LHCN-M2 (cell line): ENCODE measurements at regions not wholly inside any gene's neighbourhood (a gene's known extent, or its start where the extent isn't known, plus 50 kb on each side); places are given as distances from the start of the nearest gene placed in this dataset.

Experiments used
- DNase-seq: peaks from one replicate; pipeline ENCODE4 v3.0.0-alpha.2; 2012; ENCODE audit warnings: low read depth

DNA sequence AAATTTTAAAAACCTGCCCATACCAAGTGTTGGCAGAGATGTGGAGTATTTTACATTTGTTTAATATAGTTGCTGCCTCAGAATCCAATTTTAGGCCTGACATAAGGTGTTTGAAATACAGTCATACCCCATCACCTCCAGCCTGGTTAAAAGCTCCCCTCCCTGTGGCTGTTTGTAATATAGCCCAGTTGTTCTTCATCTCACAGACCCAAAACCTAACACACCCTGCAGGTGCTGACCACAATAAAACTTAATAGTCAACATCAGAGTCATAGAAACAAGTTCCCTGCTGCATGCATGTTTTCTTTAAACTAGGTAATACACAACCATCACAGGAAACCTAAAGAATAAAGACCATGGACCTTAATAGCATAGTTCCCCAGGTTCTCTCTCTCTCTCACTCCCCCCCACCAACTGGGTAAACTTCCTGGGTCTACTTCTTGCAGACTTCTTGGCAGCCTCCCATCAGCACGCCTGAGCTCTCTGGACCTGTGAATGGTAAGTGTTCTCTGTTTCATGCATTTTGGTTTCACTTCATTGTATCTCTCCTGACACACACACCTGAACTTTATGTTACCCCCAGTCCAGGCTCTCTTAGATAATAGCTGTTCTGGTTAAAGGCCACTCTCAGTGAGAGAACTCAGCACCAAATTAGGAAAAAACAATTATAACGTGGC lies 1369.9 kb downstream of the EFNB2 start:
- DNase-seq = no peak

DNA sequence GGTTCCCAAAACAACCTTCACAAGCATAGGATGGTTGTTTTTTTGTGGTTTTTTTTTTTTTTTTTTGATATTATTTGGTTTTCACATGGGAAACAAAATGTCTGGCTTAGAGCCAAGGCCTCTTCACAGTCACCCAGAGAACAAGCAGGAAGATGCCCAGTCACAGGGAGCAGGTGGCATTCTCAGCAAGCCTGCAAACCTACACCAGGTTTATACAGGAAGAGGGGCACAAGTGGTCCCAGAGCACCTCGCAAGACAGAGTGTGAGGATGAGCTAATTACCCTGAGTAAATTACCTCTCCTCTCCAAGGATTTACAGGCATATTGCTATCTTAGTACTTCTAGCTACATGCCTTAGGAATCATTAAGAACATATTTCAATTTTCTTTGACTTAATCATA lies 1375.6 kb downstream of the EFNB2 start:
- no peak for DNase-seq

DNA sequence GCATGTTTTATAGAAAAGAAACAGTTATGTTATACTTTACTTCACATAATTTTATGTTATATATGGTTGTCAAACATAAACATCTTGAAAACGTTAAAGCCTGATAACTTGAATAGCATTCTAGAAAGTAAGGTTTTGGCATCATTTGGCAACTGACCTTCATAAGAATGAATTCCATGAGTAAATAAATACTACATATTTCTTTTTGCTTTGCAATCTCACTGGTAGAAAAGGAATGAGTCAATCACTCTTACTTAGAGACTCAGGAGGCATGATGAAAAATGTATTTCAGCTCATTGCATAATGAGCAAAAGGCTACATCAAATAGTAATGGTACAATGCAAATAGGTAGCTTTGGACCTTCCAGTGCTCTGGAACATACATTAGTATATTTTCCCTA lies 1381.9 kb downstream of the EFNB2 start:
- no peak for DNase-seq

DNA sequence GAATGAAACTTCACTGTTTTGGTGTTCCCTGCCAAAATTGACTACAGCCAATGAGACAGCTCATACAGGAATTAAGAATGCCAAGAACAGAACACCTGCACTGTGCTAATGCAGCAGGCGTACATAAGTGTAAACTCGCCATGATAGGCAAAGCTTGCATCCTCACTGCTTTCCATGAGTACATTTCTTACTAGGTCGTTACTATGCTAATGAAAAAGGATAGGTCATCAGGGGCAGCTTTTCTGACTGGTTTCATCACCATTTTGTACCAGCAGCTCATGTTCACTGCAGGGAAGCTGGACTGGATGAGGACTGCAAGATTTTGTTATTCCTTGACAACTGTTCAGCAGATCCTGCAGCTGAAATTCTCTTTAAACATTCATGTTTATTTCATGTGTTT lies 1383.8 kb downstream of the EFNB2 start:
- no peak for DNase-seq

DNA sequence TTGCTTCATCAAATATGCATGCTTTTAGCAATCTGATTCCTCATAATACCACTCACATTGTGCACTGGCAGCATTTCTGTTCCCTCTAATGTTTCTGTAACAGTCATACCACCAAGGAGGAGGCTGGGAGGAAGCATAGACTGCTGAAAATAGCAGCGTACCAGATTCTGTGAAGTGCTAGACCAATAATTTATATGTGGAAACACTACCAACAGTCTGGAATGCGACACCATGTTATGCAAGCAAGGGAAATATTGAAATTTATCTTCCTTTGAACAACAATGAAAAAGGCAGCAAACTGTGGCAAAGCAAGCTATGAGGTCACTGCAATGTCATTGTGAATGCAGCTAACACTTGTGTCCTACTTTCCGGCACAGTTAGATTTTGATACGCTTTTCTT lies 1388.0 kb downstream of the EFNB2 start:
- DNase-seq = peak; percentile 3

DNA sequence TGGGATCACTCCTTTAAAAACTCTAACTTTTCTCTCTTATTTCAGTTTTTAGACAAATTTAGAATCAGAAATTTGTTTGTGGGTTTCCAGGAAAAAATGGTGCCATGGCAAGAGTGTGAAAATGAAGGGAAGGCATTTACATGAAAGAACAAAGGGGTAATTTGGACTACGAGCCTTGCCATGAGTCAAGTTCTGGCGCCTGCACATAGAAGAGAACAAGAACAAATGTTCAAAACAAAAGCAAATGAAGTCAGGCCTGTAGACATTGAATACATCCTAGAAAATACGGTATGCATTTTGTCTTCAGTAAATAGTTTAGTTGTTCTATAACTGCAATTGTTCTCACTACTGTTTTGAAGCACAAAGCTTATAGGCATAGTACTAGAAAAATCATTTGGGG lies 1390.5 kb downstream of the EFNB2 start:
- no peak for DNase-seq

DNA sequence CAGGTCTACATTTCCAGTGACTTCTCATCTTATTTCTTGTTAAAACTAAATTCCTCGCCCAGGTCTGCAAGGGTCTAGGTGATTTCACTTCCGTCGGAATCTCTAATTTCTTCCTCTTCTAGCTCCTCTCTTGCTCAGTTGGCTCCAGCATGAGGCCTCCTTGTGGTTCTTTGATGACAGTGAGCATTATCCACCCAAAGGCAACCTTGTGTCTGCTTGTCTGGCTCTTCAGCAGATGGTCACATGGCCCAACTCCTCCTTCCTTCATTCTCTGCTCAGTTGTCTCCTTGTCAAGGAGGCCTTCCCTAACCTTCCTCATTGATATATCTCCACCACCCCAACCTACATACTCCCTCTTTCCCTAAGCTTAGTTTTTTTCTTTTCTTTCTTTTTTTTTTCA lies 1391.4 kb downstream of the EFNB2 start:
- no peak for DNase-seq

DNA sequence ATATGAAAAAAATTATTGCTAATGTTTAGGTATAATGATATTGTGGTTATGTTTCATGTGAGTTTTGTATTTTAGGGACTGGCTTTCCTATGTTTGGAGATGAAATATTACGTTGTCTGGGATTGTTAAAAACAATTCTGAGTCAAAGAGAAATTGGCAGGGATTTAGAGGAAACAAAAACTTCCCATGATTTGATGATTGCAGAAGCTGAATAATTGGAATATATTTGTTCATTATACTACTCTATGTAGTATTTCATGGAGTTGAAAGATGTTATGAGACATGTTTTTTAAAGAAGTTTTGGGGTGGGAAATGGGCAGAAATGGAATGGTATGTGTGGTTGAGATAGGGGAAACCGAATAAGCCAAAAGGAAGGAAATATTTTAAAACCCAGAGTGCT lies 1392.9 kb downstream of the EFNB2 start:
- DNase-seq = no peak

DNA sequence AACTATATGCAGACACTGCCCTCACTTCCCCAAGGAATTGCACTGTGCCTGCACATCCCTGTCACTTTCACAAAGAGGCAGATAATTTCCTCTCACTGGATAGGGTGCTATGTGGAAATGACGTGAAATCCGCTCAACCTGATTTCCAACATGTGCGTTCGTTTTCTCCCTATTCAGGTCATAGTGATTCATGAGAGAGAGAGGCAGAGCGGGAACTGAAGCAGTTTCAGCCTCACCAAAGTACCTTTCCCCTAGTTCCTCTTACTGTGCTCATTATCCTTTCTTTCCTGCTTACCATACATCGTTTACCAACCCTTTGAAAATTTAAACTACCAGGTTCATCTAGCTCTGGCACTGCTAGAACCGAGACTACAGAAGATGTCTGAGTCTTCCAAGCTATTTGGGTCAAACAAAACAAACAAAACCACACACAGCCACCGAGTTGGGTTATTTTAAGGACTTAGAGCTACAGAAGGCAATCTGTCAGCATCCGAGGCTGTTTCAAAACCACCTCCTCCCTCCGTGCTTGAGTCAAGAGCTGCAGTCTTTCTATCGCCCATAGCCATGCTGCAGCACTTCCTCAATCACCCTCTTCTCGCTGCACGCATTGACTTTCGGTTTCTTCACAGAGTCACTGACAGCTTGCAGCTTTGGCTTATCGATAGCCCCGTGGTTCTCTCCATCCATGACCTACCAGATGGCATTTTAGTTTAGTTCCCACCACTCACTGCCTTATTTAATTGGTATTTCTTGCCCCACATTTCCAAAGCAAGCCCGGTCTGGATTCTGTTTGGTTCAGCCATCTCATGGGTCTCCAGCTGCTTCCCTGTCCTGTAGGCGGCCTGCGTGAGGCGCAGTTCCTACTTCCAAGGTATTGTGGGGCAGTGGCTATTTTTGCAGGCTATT lies 1395.8 kb downstream of the EFNB2 start:
- peak; percentile 63 for DNase-seq

DNA sequence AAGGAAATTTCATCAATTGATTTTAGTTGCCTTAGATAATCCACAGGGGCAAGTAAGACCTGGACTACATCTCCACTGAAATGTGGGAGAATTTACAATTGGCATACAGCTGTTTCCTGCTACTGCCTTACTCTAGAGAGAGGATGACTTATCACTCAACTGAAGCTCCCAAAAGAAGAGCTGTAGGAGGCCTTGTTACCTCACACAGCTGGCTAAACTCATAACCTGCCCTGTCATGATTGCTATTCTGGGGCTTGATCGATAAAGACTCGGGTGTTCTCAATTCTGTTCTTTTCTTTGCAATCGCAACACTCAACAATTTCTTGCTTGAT lies 1396.4 kb downstream of the EFNB2 start:
- DNase-seq = peak; percentile 25

DNA sequence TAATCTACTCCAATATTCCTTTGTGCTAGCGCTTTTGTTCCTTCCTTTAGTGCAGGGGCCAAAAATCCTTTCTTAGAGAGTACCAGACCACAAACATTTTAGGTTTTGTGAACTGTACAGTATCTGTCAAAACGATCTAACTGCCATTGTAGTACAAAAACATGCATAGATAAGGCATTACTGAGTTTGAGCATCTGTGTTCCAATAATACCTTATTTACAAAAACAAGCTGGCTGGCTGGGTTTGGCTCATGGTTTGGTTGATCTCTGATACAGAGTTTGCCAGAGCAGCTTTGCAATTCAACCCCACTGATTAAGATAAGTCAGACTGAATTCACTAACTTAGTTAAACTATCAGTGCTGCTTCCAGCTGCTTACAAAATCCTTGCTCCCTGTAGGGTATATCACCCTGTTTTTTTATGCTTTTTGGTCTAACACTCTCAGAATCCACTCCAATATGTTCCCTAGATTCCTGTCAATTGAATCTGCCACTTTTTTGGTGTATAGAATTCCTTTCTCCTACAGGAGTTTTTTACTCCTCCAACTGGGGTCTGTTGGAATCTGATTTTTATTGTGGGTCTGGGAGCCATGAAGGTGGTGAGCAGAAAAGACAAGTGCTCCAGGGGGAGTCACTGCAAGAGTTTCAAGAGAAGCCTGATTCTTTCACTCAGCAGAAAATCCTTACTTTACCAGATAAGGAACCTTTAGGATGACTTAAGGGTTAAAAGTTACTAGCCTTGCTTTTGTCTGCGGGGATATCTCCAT lies 1399.4 kb downstream of the EFNB2 start:
- no peak for DNase-seq

DNA sequence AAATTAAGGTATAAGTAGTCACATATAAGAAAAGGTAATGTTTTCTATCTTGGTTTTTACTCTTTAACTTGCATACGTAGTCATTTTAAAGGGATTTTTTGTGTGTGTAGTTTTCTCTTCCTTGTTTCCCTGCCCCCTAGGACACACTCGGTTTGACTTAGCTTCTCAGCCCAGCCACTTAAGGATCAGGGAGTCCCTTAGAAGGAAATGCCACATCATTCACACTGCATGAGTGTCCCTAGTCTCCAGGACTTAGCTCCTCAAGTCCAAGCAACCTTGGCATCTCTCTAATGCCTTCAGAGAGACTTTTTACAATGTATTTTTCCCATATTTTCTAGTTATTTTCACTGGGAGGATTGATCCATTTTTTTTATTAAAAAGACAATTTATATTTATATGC lies 1407.7 kb downstream of the EFNB2 start:
- DNase-seq = no peak

DNA sequence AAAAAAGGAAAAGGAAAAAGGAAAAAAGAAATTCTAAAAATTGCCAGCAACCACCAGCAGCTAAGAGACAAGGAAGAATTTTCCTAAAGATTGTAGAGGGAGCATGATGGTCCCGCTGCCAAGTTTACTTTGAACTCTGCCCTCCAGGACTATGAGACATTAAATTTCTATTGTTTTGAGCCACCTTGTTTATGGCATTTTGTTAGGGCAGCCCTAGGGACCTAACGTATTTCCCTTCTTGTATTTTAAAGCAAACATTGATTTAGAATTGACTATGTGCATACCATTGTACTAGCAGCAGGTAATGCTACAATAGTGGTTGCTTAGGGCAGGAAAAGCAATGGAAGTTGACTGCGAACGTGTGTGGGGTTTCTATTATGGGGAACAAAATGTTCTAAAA lies 1414.2 kb downstream of the EFNB2 start:
- DNase-seq = no peak

DNA sequence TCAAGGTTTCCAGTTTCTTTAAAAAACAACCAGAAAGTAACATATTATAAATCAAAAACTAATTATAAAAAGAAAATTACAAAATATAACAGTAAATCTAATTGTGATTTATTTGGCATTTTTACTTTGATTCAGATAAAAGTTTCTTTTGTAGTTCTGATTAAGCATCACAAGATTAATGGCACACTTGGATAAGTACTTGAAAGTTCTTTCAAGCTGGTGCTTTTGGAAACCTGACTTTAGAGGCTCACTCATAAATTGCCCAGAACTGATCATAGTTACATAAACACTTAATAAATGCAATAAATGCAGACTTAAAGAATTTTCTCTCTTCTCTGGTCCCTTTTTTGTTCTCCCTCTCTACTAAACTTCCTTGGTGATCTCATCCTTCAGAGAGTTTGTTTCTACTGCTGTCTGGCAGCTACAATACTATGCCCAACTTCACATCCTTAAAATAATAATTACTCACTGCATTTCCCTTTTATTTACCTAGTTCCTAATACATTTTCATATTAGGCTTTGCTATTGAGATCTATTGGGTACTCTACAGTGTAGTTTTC lies 1417.0 kb downstream of the EFNB2 start:
- DNase-seq = peak; percentile 1

DNA sequence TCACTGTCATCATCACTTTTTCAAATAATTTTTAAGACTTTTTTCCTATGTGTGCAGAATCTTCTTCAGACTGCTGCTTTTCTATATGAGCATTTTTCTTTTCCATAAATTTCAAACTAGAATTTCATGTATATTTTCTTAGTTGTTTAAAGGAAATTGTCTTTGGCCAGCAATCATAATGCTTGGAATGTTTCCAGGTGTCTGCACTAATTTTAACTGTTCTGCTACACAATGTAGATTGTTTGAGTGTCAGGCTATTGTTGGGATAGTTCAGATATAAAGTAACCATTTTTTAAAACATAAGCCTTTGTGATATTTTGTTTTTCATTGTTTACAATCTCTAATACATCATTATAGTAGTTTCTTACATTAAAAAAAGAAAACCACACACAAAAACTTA lies 1418.5 kb downstream of the EFNB2 start:
- no peak for DNase-seq

DNA sequence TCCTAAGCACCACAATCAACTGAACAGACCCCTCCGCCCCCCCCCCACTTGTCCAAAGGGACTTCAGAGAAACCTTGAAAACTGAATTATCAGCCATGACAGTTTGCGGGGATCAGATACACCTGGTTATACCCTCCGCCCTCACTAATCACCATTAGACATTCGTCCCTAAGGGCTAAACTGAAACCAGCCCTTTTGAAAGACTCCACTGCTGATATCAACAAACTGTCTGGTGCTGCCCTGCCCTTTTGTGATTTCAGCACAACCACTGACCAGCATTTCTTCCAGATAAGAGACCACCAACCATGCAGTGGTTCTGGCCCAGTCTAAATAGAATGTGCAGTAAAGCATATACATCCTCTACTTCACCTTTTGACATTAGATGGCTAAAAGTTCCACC lies 1422.9 kb downstream of the EFNB2 start:
- no peak for DNase-seq

DNA sequence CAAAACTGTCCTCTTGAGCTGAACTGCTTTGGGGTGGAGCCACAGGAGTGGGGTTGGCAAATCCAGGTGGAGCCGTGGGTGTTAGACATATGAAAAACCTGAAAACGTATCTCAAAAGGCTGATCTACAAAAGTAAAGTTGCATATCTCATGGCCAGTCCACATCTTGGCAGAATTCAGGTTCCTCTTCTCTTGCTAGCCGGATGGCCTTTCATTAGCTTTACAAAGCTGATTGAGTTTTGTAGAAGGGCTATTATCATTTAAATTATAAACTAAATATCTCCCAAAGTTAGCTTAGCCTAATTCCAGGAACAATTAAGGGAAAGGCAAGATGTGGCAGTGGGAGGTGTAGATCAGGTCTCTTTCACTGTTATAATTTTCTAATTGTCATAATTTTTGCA lies 1427.7 kb downstream of the EFNB2 start:
- no peak for DNase-seq

DNA sequence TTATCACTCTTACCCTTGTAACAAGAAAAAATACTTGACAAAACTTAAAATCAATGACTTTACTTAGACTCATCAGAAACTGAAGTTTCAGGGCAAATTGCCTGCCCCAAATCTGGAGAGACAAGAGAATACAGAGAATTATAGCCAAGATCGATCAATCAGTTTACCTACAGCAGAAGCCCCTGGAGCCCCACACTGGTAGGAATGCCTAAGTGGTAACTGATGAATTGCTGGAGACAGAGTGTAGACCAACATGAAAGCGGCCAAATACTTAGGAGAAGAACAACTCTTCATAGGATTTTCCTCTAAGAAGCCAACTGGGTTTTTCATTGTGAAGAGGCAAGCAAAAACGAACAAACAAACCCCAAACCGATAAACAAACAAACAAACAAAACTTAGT lies 1430.0 kb downstream of the EFNB2 start:
- DNase-seq = no peak

DNA sequence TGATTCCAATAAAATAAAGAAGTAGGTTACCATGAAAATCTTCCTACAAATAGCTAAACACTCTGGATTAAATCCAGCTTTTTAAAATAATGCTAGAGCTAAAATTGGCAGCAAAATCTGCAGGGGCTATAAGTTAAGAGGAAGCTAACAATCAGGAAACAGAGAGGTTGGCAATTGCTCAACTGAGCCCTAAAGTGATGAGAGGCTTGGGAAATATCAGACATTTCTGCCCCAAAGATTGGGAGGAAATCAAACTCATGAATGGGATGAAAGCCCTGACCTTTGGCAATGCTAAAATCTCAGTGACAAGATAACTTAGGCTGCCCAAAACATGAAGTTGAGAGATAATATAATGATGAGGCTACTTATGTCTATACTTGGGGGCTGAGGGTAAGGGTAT lies 1437.9 kb downstream of the EFNB2 start:
- no peak for DNase-seq

DNA sequence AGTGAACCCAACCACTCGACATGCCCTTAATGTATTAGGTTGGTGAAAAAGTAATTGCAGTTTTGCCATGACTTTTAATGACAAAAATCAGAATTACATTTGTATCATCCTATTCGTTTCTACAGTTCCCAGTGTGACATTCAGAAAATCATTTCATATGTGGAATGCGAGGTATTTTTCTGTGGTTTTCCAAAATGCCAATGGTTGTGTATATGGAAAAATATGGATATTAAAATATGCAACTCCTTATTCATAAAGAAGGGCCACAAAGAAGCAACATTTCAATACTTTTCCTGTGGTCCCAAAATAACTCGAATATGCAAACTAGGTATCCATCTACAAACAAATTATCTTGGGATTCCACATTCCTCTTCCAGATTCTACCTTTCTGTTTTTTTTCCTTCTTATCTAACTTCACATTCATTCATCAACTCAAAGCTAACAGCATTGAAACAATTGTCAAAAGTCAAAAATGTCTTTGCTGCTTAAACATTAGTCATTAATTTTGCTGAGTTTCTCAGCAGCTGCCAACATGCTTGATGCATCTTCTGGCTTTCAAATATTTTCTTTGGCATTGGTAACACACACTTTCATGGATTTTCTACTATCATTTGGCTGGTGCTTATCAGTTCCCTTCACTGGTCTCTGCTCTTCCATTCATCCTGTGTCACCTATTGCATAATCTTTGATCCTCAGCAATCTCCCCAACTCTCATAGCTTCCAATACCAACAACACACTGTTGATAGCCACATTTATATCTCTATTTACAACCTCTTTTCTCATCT lies 1445.4 kb downstream of the EFNB2 start:
- DNase-seq = peak; percentile 29

DNA sequence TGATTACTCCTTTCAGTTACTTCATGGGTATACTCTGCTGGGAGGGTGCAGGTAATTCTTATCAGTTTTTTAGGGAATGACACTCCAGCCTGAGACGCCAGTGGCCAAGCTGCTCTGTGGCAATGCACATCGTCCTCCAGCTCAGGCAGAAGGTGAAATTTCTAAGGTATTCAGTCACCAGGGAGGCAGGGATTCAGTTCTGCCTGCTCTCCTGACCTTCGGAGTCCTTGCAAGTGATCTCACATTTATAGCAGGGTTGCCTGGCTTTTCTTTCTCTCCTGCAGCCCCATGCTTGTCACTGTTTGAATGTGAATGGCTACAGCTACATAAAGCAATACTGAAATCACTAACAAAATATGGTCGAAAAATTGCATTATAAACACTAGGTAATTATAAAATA lies 1447.5 kb downstream of the EFNB2 start:
- no peak for DNase-seq
